Amygdala (tissue), 56 donors: ENCODE measurements at regions not wholly inside any gene's neighbourhood (a gene's known extent, or its start where the extent isn't known, plus 50 kb on each side); places are given as distances from the start of the nearest gene placed in this dataset.

Experiments
- DNase-seq, 56 donors: peaks; one replicate each; lab custom pipeline; 2025; lab: John Stamatoyannopoulos, UW

GRCh38 chr14:104334424-104335161, 196.2 kb downstream of the KIF26A start:
- no peak for DNase-seq

GRCh38 chr14:104335176-104335575, 196.8 kb downstream of the KIF26A start:
- no peak for DNase-seq

DNA sequence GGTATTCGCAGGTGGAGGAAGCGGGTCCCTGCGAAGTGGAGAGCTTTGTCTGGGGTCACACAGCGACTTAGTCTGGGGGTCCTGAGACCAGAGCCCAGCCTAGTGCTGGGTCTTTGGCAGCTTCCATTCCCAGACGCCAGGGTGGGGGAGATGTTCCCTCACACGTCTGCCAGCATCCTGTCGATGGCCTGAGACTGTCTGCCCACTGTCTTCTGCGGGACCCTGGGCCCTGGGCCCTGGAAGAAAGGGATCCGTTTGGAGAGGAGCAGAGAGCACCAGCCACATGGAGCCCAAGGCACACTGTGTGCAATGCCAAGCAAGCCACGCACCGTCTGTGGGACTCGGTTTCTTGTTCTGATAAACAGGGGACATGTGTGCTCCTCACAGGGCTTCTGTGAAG, 197.2 kb downstream of the KIF26A start:
- no peak for DNase-seq

- DNase-seq = no peak
Observed at GRCh38 chr14:104337351-104337750, 199.0 kb downstream of the KIF26A start.

GRCh38 chr14:104339361-104339760, 201.0 kb downstream of the KIF26A start:
- no peak for DNase-seq

GRCh38 chr14:104339829-104340228, 201.4 kb downstream of the KIF26A start:
- no peak for DNase-seq

GRCh38 chr14:104341532-104342434, 203.4 kb downstream of the KIF26A start:
- DNase-seq = peak in 2 of 56 donors; percentile 17 to 20

DNA sequence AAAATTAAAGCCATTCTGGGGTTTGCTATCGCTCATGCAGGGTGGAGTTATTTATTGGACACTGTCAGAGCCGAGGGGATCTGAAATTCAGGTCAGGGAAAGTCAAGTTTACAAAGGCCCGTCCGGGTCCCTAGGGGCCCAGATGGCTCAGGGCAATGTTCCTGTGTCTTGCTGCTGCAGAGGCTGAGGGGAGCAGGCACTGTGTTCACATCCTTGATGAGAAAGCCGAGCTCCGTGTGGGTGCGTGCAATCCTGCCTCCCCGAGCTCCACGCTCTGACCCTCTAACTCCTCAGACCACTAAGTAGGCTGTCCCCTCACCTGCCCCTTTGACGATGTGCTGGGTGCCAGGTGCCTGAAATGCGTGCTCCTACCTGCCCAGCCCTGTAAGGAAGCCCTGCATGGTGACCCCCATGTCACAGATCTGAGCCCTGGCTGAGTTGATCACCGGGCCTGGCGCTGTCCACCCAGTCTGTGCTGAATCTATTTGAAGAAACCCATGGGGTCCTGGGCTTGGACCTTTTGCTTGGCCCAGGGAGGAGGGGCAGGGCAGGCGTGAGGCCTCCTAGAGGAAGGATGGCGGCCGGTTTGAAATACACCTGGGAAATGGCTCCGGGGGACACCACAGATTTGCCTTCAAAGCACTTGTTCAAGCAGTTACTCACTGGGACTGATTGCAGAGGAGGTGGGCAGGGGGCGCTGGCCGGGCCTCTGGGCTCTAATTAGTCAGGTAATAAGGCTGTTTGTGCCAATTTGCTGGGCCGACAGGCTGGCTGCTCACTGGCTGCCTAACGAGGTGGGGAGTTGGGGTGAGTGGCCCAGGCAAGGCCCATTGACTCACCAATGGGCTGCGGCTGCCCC, 204.3 kb downstream of the KIF26A start:
- DNase-seq = no peak

DNA sequence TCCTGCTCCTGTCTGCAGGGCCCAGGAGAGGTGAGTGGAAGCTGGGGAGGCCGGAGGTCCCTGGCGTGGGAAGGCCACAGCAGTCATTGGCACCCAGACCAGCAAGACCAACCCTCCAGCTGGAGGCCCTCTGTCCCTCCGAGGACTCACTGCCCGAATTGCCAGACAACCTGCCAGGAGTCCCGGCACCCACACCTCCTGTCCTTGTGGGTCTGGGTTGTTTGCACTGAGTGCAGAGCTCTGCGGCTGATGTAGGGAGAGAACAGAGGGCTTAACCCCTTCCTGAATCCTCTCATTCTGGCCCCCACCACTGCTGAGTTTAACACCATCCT, 204.9 kb downstream of the KIF26A start:
- no peak for DNase-seq

DNA sequence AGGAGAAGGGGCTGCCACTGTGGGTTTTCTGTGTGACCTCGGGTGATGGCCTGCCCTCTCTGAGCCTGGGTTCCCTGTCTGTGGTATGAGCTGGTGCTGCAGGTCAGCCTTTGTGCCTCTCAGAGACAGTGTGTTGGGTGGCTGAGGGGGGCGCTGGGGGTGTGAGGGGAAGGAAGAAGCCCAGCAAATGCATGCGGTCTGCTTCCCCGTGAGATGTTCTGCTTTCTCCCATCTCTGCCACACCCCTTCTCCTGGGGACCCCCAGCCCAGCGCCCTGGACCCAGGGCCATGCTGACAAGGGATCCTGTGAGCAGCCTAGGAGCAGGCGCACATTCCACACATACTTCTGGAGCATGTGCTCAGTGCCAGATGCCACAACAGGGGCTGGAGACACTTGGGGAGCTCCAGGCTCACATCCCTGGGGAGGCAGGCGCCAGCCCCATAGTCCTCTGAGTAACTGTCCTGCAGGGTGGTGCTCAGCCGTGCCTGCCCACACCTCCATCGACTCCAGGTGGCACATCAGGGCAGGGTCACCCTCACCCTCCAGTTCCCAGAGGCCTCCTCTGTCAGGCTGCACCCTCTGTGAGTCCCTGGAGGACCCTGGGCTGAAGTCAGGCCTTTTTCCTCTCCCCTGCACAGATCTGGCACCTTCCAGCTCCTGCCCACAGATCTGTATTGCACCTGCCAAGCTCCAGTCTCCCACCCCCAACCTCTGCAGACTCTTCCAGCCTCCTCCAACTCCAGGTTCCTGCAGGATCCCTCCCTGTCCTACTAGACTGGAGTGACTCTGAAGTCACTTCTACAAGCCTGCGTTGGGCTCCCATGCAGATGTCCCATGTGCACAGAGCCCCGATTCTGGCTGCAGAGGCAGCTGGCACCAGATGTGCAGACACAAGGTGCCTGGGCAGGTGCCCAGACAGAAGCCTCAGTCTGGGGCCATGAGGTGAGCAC, 205.6 kb downstream of the KIF26A start:
- DNase-seq = no peak

GRCh38 chr14:104344818-104345620, 206.6 kb downstream of the KIF26A start:
- DNase-seq = no peak

GRCh38 chr14:104345621-104346462, 207.5 kb downstream of the KIF26A start:
- no peak for DNase-seq

DNA sequence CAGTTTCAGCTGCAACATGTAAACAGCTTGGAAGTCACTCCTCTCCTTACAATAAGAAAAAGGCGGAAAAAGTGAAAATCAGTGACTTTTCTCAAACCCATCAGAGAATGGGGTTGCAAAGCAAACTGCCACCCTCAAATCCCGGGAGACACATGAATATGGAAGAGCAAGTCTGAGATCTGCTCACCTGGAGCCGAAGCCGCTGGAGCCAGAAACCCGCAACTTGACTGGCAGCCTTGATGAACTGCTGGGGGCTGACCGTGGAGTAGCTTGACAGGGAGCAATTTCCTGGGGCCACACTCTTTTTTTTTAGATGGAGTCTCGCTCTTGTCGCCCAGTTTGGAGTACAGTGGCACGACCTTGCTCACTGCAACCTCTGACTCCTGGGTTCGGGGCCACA, 208.2 kb downstream of the KIF26A start:
- DNase-seq = no peak

- no peak for DNase-seq
Observed at GRCh38 chr14:104348741-104349140, 210.4 kb downstream of the KIF26A start.

- peak in 2 of 56 donors; percentile 11 to 53 for DNase-seq
Observed at GRCh38 chr14:104349950-104350349, 211.6 kb downstream of the KIF26A start.

DNA sequence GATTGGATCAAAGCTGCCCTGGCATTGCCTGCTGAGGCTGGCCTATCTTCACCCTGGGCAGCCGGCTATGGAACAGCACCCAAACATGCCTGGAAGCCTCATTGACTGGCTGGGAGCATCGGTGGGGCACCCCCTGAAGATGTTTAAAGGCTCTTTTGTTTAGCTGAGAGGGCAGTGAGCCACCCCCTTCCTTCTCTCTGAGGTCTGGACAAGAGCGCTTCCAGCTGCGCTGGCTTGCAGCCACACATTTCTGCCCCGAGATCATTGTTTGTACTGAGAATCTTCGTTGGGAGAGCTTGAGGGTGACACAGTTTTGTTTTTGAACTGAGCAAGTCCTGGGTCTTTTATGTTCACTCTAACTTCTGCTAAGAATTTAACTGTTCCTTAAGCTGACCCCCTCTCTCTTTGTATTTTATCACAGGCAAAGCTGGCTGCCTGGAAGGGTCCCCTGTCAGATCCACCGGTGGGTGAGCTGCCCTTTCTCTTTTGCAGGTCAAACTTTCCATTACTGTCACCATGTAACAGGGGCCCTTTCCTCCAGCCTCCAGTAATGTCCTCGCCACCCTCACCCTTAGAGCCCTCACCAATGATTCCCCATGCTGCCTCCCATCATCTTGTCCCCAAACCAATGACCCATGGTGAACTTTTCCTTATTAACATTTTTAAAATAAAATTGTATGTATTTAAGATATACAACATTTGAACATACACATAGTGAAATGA, 212.2 kb downstream of the KIF26A start:
- DNase-seq = peak in 52 of 56 donors; percentile 21 to 93 (median 72)

- DNase-seq = no peak
Observed at GRCh38 chr14:104351849-104352492, 213.6 kb downstream of the KIF26A start.
